ENCODE measurements at regions not wholly inside any gene's neighbourhood (a gene's known extent, or its start where the extent isn't known, plus 50 kb on each side); places are given as distances from the start of the nearest gene placed in this dataset.

GRCh38 chr10:124322191-124322980, 96.3 kb downstream of the OAT start:
- H4K5ac ChIP-seq (ENCODE audit: insufficient read length, low read depth, low read length): no peak overlapping the region
- H2BK15ac ChIP-seq (ENCODE audit: low read depth, low read length): no peak overlapping the region
- no peak overlapping the region for H2BK120ac ChIP-seq (ENCODE audit: low read depth, low read length, poor library complexity, severe bottlenecking)
- no peak overlapping the region for H3T11ph ChIP-seq (ENCODE audit: low read length)
- H3K9me3 ChIP-seq (ENCODE audit: control insufficient read depth, low read depth, low read length): no peaks in the 10 kb centered on the region
- Mint-ChIP-seq H3K27ac (peak overlapping the region in 1 of 3 experiments; percentile 71; a peak in 1 of 7 replicates), H3K9me3 (peaks cover 0 to 3% of the 10 kb centered on the region in 2 experiments; a peak in 1 of 5 replicates), H3K36me3 (ENCODE audit: insufficient read depth in 1 of 3, low read depth in 3 of 3) (no peaks in the 10 kb centered on the region; a peak in 1 of 7 replicates), H3K4me3 (no peak overlapping the region), H3K27me3 (ENCODE audit: low read depth) (peaks cover 6% of the 10 kb centered on the region), H3K4me1 (peaks cover 8% of the 10 kb centered on the region in 2 experiments; a peak in 3 of 4 replicates)
- no peak for TF ChIP-seq CTCF (conservative IDR thresholded peaks at IDR 0.05)
- H2BK12ac ChIP-seq (ENCODE audit: insufficient read length, low read depth, low read length): no peak overlapping the region
- peak; percentile 12 for DNase-seq
- peaks cover 2% of the 10 kb centered on the region for H4K20me1 ChIP-seq (ENCODE audit: control insufficient read depth, insufficient read depth, insufficient read length)
- H3K14ac ChIP-seq (ENCODE audit: insufficient read depth, low read length): no peak overlapping the region
- H3K4me2 ChIP-seq (ENCODE audit: insufficient read depth, insufficient read length, low read length): no peak overlapping the region
- no peak overlapping the region for H4K91ac ChIP-seq (ENCODE audit: insufficient read length, low read depth, low read length)
- H2BK20ac ChIP-seq (ENCODE audit: low read depth, low read length, poor library complexity, severe bottlenecking): no peak overlapping the region
- no peak overlapping the region for H2AK5ac ChIP-seq (ENCODE audit: insufficient read length, low read length)
- no peak overlapping the region for H3K27ac ChIP-seq (ENCODE audit: insufficient read length, low read depth, low read length)
- H3K56ac ChIP-seq (ENCODE audit: insufficient read length, low read depth, low read length): no peak overlapping the region
- H3K4me1 ChIP-seq (ENCODE audit: insufficient read depth, low read length): no peaks in the 10 kb centered on the region
- no peak overlapping the region for H2BK5ac ChIP-seq (ENCODE audit: insufficient read length, low read length)
- H3K9ac ChIP-seq (ENCODE audit: extremely low read depth, insufficient read length, low read length): no peak overlapping the region
- no peak overlapping the region for H3K18ac ChIP-seq (ENCODE audit: insufficient read length, low read depth, low read length)
- no peak overlapping the region for H2AFZ ChIP-seq (ENCODE audit: low read length)
- no peaks in the 10 kb centered on the region for H3K23me2 ChIP-seq (ENCODE audit: insufficient read length, low read depth, low read length, poor library complexity, severe bottlenecking)
- no peak overlapping the region for H3K23ac ChIP-seq (ENCODE audit: insufficient read length, low read depth, low read length)
- no peaks in the 10 kb centered on the region for H3K27me3 ChIP-seq (ENCODE audit: insufficient read depth, low read length)
- WGBS (ENCODE audit: extremely low coverage, insufficient read length, low lambda C conversion rate): no CpG with 5 or more reads among the region's 18 CpGs
- no peak overlapping the region for H4K8ac ChIP-seq (replicated peaks; ENCODE audit: insufficient read length, low read depth, low read length)
- H3K79me2 ChIP-seq (ENCODE audit: insufficient read depth, low read length): no peaks in the 10 kb centered on the region
- H3K4ac ChIP-seq (ENCODE audit: low read depth, low read length): no peak overlapping the region
- no peaks in the 10 kb centered on the region for H3K79me1 ChIP-seq (ENCODE audit: insufficient read depth, low read depth, low read length, poor library complexity, severe bottlenecking)
